ENCODE measurements at regions not wholly inside any gene's neighbourhood (a gene's known extent, or its start where the extent isn't known, plus 50 kb on each side); places are given as distances from the start of the nearest gene placed in this dataset.

DNA sequence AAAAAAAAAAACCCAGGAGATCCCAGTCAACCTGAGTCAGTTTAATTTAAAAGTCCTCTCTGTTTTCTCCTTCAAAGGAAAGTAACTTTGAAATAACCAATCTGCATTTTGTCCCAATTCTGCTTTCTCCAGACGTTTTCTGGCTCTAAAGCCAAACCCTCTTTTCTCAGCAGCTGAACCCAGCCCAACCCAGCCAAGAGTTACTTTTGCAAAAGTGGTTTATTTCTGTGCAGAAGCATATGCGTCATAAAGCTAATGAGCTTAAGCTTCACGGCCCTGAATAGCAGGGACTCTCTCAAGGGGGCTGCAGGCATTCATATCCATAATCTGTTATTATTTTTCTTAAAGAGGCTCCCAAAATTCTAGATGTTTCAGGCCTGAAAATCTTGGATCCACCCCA lies 176.6 kb downstream of the GALC start:
- TF ChIP-seq, protein P1, sequence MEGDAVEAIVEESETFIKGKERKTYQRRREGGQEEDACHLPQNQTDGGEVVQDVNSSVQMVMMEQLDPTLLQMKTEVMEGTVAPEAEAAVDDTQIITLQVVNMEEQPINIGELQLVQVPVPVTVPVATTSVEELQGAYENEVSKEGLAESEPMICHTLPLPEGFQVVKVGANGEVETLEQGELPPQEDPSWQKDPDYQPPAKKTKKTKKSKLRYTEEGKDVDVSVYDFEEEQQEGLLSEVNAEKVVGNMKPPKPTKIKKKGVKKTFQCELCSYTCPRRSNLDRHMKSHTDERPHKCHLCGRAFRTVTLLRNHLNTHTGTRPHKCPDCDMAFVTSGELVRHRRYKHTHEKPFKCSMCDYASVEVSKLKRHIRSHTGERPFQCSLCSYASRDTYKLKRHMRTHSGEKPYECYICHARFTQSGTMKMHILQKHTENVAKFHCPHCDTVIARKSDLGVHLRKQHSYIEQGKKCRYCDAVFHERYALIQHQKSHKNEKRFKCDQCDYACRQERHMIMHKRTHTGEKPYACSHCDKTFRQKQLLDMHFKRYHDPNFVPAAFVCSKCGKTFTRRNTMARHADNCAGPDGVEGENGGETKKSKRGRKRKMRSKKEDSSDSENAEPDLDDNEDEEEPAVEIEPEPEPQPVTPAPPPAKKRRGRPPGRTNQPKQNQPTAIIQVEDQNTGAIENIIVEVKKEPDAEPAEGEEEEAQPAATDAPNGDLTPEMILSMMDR (IDR thresholded peaks at IDR 0.05): no peak
- TF ChIP-seq TCF7L2 (IDR thresholded peaks at IDR 0.05; ENCODE audit: low read depth, low read length): no peak
- no peak for TF ChIP-seq POLR2AphosphoS5 (IDR thresholded peaks at IDR 0.05; ENCODE audit: low read depth, low read length)

Data from Panc1 (cell line).